SK-N-MC (cell line): ENCODE measurements at regions not wholly inside any gene's neighbourhood (a gene's known extent, or its start where the extent isn't known, plus 50 kb on each side); places are given as distances from the start of the nearest gene placed in this dataset.

Source experiments
- EZH2 ChIP-seq: fragments of 200-600 bp; sonication (generic); IDR thresholded peaks from one replicate; pipeline ENCODE4 v1.6.1; 2017; ENCODE audit warnings: antibody characterized with exemption
- POLR2AphosphoS5 ChIP-seq: IDR thresholded peaks from 2 replicates; pipeline ENCODE4 v1.6.1; 2012; ENCODE audit warnings: mild to moderate bottlenecking, low read depth, low read length, borderline replicate concordance

- TF ChIP-seq POLR2AphosphoS5 (no peak), EZH2 (no peak)
Measured at GRCh38 chr19:30070968-30071632, 129.1 kb downstream of the URI1 start.
